SIG-M5 treated with dmso at 0.1 percent for 504 hours (cell line): ENCODE measurements at regions not wholly inside any gene's neighbourhood (a gene's known extent, or its start where the extent isn't known, plus 50 kb on each side); places are given as distances from the start of the nearest gene placed in this dataset.
"Not testable (repeated sequence)": the region's sequence is repeated elsewhere in the genome, so short reads cannot be mapped to it uniquely, and the experiment has no call there.

ENCODE experiments used
- DNase-seq: peaks from one replicate; lab custom pipeline; 2025; ENCODE audit not compliant: unreplicated experiment; lab: John Stamatoyannopoulos, UW

DNA sequence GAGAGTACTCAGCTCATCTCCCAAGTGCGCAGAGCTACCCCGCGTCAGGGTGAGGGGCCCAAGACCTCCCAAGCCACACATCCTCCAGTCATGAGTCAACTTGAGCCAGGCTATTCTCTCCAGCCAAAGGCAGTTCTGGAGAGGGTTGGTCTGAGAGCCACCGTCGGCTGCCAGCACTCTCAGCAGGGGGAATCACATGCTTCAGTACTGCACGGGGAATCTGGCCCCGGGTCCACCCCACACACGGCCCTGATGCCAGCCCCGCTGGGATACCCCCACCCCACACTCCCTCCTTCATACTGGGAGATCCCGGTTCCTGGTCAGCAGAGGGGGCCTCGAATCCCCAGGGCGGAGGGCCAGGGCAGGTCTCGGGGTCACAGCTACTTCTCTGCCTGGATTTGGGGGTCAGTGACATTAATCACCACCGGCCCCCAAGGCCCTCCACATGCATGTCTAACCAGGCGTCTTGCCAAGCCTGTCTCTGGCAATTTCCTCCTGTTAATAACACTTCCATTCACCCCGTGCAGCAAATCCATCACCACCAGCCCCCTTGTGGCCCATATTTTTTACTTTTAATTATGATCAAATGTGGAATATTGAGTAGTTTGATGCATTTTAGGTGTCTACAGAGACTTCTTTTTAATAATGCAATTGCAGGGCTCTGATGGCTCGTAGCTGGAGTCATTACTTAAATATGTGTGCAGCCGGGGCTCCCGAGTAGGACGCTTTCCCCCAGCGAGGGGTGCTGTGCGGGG is 102.9 kb upstream of the PPP1R26 start:
- DNase-seq = no peak

DNA sequence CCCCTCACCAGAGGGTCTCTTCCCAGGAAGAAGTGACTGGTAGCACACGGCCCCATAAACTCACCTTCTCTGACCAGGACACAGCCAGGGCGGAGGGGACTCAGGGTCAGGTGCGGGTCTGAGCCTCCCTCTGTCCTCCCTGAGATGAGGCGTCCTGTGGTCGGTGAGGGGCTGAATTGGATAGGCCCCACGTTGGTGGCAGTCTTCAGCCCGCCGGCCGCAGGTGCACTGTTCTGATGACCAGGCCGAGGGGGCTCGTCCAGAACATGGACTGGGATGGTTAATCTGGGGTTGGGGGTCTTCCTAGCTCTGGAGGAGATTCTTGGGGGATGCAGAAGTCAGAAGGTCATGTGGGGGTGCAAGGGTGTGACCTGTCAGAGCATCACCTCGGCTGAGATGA is 102.2 kb upstream of the PPP1R26 start:
- no peak for DNase-seq

GRCh38 chr9:135378751-135379150 is 100.8 kb upstream of the PPP1R26 start:
- DNase-seq = no peak

GRCh38 chr9:135379540-135380267 is 99.9 kb upstream of the PPP1R26 start:
- DNase-seq = no peak

DNA sequence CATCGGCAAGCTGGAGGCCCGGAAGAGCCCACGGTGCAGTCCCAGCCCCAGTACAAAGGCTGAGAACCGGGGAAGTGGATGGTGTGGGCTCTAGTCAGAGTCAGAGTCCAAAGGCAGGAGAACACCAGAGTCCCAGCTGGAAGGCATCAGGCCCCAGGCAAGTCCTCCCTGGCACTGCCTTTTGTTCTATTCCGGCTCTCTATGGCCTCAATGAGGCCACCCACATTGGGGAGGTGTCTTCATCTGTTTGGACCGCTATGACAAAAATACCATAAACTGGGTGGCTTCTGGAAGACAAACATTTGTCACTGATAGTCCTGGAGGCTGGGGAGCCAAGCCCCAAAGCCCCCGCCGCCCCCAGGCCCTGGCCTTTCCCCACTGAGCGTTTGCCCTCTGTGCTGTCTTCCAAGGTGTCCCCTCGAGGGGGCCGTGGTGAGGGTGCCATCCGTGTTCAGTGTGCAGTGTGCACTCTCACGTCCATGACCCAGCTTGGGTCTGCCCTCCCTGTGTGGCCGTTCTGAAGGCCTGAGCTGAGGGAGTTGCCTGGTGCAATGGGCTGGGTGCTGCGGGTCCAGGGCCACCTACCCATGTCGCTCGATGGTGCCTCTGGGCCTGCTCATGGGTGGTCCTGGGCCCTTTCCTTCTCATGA is 99.1 kb upstream of the PPP1R26 start:
- no peak for DNase-seq

DNA sequence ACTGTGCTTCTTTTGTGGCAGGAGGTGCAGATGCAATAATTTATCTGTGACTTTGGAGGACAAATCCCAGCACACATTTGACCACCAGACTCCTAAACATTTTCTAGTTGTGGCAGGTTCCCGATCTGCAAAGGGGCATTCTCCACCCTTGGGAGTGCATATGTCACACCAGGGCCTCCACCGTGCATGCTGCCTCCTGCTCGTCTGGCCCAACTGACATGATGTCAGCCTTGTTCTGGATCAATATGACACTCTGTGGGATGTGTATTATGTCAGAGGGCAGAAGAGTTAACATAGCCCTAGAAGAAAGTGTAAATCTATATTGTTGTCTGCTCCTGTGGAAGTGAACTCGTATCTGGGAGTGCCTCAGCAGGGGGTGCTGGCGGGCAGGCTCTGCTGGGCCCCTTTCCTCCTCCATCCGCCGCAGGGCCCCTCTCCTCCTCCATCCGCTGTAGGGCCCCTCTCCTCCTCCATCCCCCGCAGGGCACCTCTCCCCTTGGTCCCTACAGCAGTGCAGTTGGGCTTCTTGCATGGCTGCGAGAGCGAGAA is 97.7 kb upstream of the PPP1R26 start:
- no peak for DNase-seq

GRCh38 chr9:135384226-135384625 is 95.4 kb upstream of the PPP1R26 start:
- DNase-seq = no peak

DNA sequence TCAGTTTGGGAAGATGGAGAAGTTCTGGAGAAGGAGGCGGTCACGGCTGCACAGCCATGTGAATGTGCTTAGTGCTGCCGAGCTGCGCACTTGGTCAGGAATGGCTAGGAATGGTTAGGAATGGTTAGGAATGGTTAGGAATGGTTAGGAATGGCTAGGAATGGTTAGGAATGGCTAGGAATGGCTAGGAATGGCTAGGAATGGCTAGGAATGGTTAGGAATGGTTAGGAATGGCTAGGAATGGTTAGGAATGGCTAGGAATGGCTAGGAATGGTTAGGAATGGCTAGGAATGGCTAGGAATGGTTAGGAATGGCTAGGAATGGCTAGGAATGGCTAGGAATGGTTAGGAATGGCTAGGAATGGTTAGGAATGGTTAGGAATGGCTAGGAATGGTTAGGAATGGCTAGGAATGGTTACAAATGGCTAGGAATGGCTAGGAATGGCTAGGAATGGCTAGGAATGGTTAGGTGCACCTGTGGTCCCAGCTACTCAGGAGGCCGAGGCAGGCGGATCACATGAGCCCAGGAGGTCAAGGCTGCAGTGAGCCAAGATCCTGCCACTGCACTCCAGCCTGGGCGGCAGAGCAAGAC is 94.7 kb upstream of the PPP1R26 start:
- DNase-seq = not testable (repeated sequence)

GRCh38 chr9:135385793-135386192 is 93.8 kb upstream of the PPP1R26 start:
- DNase-seq = no peak

DNA sequence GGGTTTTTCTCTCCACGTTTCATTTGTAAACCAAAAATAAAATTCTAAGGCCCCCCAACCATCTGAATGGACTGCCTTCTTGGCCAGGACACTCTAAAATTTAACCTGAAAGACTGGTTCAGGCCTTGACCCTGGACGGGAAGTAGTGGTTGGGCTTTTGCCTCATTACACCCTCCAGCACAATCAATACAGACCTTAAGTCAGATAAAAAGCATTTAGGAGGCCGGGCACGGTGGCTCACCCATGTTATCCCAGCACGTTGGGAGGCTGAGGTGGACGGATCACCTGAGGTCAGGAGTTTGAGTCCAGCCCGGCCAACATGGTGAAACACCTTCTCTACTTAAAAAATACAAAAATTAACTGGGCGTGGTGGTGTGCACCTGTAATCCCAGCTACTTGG is 91.6 kb upstream of the PPP1R26 start:
- no peak for DNase-seq

GRCh38 chr9:135388530-135388929 is 91.1 kb upstream of the PPP1R26 start:
- no peak for DNase-seq

DNA sequence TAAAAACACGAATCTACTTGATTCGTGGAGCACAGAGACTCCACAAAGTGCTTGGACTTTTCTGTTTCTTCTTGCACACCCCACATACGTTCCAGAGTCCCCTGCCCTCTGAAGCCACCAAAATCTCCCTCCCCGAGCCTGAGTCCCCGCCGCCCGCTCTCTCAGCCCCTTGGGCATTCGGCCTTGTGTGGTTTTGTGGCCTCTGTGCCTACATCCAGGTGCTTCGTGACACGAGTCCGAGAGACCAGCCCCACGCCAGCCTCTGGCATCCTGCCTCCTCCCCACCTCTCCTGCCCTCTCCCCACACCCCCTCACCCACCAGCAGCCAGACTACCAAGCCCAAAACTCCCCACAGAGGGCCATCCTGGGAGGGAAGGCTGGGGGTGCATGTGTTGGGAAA is 87.8 kb upstream of the PPP1R26 start:
- no peak for DNase-seq

DNA sequence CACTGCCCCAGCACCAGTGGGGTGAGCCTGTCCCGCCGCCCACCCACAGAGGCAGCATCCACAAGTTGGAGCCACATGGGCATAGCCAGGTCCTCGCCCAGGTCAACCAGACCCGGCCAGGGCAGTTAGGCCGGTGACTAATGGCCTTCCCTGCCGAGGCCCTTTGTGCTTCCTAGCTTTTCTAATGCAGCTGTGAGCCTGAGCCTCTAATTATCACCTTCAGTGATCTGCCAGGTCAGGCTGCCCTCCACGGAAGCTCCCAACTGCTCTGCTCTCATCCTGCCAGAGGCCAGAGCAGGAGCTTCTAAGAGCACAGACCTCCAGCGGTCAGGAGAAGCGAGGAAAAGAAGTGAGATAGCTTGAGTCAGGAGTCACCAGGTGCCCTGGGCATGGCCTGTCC is 87.1 kb upstream of the PPP1R26 start:
- no peak for DNase-seq

GRCh38 chr9:135394131-135394530 is 85.5 kb upstream of the PPP1R26 start:
- DNase-seq = no peak

- DNase-seq = no peak
Measured at GRCh38 chr9:135394699-135395645, 84.6 kb upstream of the PPP1R26 start.

GRCh38 chr9:135397142-135397541 is 82.4 kb upstream of the PPP1R26 start:
- no peak for DNase-seq

DNA sequence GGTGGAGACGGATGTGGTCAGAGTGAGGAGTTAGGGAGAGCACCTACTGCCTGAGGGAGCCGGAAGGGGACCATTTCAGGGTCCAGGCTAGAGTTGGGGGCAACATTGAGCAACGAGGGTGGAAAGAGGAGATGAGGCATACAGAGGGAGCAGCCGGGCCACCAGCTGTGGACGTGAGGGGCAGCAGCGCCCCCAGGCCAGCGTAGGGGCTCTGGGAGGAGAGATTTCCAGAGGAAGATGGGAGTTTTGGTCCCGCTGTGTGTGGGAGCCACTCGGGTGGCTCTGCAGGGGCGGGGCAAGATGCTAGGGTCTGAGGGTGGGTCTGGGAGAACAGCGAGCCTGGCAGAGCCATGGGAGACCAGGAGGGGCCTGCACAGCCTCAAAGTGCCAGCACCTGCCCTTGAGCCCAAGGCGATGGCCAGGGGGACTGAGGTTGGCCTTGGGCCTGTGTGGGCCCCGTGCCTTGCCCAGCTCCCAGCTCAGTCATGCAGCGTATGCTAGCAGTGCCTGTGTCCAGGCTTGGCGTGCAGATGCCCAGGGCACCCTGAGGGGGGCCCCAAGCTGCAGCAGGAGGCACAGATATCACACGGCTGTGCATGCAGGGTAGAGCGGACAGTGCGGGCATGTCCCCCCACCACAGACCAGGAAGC is 80.5 kb upstream of the PPP1R26 start:
- no peak for DNase-seq

DNA sequence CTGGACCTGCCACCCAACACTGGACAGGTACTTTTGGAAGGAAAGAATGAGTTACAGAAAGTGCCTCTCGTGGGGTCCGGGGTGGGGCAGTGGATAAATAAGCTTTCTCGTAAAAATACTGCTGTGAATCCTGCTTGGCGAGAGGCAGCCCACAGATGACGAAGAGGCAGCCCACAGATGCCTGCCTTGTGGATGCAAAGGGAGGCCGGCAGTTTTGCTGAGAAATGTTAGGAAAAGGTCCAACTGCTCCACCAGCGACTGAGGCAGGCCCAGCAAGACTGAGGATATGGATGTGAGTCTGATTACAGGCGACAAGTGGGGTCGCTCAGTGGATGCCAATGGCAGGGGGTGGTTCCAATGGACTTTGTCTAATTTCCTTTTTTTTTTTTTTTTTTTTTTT is 79.1 kb upstream of the PPP1R26 start:
- no peak for DNase-seq

DNA sequence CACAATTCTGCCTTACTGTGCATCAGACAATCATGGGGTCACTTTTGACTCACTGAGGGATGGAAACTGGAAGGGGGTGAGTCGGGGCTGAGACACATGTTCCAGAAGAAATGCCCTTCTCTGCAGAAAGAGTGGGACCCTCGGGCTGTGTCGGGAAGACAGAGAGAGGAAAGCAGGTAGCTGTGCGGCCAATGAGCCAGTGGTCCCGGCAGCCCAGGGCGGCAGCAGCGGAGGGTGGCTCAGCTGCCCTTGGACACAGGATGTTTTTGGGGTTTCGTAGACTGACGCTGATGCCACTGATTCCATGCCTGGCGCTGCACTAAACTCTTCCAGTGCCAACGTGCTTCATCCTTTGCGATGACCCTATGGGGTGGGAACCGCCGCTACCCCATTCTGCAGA is 78.4 kb upstream of the PPP1R26 start:
- no peak for DNase-seq
